ENCODE measurements at regions not wholly inside any gene's neighbourhood (a gene's known extent, or its start where the extent isn't known, plus 50 kb on each side); places are given as distances from the start of the nearest gene placed in this dataset.

- TF ChIP-seq CTCF (IDR thresholded peaks at IDR 0.05): no peak
- no peak for TF ChIP-seq POLR2AphosphoS5 (IDR thresholded peaks at IDR 0.05; ENCODE audit: insufficient read depth in 1 of 2, low read depth in 1 of 2)
- no peak for TF ChIP-seq POLR2A (IDR thresholded peaks at IDR 0.05)
These were observed 319.0 kb upstream of the INTU start for GRCh38 chr4:127313767-127314166.
